Testis (tissue), 2 donors: ENCODE measurements at regions not wholly inside any gene's neighbourhood (a gene's known extent, or its start where the extent isn't known, plus 50 kb on each side); places are given as distances from the start of the nearest gene placed in this dataset.

Source experiments
- DNase-seq: peaks from one replicate; pipeline ENCODE4 v3.0.0-alpha.2; 2019
- H3K27ac ChIP-seq, 2 donors: fragments of 200-600 bp; sonication (generic); one replicate each; pipeline ENCODE4 v1.5.1; 2019
- H3K27me3 ChIP-seq: fragments of 200-600 bp; sonication (generic); one replicate; pipeline ENCODE4 v1.5.1; 2019
- H3K36me3 ChIP-seq: fragments of 200-600 bp; sonication (generic); one replicate; pipeline ENCODE4 v1.5.1; 2017; ENCODE audit warnings: low read depth; ENCODE audit errors: missing control alignments
- H3K4me1 ChIP-seq: fragments of 200-600 bp; sonication (generic); one replicate; pipeline ENCODE4 v1.5.1; 2019
- H3K4me3 ChIP-seq, 2 donors: fragments of 200-600 bp; sonication (generic); one replicate each; pipeline ENCODE4 v1.5.1; 2017 to 2019
- H3K9me3 ChIP-seq: fragments of 200-600 bp; sonication (generic); one replicate; pipeline ENCODE4 v1.5.1; 2017
- POLR2A ChIP-seq: fragments of 450-650 bp; IDR thresholded peaks from one replicate; pipeline ENCODE4 v1.6.1; 2017; ENCODE audit warnings: antibody characterized with exemption, mild to moderate bottlenecking, moderate library complexity
- WGBS, 2 donors: methylation state at CpG; one replicate each; pipeline ENCODE4 v1.1.5; 2018; 5-methylcytosine and 5-hydroxymethylcytosine counted together
- intact Hi-C: fragments of 100-400 bp; cut with DNase I; formaldehyde crosslinking; loops from one replicate; pipeline ENCODE4 v1.15.1; 2023; ENCODE audit warnings: low total_unique reads
- TF ChIP-seq, protein P1 (sequence below), 3 experiments: fragments of 450-650 bp in 2 of 3; fragments of 200-600 bp in 1 of 3; sonication (generic) in 1 of 3; IDR thresholded peaks; one replicate each; pipeline ENCODE4 v1.5.1; 2016 to 2019; ENCODE audit warnings: antibody characterized with exemption in 3 of 3, mild to moderate bottlenecking in 2 of 3, moderate library complexity in 1 of 3

DNA sequence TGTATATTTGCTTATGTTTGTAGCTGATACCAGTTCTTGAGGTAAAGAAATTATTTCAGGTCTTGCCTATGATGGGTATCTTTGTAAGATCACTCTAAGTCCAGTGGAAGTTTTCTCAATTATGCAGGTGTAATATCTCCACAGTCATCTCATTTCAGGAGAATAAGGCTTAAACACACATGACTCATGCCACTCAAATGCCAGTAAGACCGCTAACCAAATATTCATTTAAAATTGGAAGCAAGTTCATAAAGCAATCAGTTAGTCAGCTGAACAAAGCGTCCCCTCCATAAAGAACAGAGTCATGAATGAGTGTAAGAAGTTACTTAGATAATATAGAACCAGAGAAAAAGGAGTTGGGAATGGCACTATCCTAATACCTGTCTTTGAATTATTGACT lies 248.7 kb downstream of the LURAP1L start:
- DNase-seq = no peak
- no peaks in the 10 kb centered on the region for H3K4me1 ChIP-seq
- intact Hi-C loops = no loop called here

DNA sequence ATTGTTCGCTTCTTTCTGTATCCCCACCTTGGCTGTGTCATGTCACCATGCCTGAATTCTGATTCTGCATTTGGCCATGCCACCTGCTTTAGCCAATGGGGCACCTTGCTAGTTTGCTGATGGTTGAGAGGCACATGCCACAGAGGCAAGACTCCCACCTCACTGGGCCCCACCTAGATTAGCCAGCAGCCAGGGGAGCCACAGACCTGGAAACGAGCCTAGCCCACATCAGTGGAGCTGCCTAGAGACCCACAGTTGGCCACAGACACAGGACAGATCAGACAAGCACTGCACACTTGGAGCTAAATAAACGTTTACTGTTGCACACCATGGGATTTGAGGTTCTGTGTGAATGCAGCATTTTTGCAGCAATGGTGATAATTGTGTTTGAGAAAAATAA lies 252.1 kb downstream of the LURAP1L start:
- 76 to 77% methylated on average over 3 of the region's 3 CpGs for WGBS, 2 donors
- TF ChIP-seq, protein P1, sequence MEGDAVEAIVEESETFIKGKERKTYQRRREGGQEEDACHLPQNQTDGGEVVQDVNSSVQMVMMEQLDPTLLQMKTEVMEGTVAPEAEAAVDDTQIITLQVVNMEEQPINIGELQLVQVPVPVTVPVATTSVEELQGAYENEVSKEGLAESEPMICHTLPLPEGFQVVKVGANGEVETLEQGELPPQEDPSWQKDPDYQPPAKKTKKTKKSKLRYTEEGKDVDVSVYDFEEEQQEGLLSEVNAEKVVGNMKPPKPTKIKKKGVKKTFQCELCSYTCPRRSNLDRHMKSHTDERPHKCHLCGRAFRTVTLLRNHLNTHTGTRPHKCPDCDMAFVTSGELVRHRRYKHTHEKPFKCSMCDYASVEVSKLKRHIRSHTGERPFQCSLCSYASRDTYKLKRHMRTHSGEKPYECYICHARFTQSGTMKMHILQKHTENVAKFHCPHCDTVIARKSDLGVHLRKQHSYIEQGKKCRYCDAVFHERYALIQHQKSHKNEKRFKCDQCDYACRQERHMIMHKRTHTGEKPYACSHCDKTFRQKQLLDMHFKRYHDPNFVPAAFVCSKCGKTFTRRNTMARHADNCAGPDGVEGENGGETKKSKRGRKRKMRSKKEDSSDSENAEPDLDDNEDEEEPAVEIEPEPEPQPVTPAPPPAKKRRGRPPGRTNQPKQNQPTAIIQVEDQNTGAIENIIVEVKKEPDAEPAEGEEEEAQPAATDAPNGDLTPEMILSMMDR (IDR thresholded peaks at IDR 0.05) = no peak
- no peak for TF ChIP-seq POLR2A
- H3K27ac ChIP-seq = no peak overlapping the region

More for the DNA sequence above, 248.7 kb downstream of the LURAP1L start:
- Histone ChIP-seq H3K27ac (no peak overlapping the region), H3K4me3 (no peak overlapping the region), H3K27me3 (no peaks in the 10 kb centered on the region), H3K36me3 (no peaks in the 10 kb centered on the region), H3K9me3 (no peaks in the 10 kb centered on the region)
- 92 to 94% methylated on average over 2 of the region's 2 CpGs for WGBS, 2 donors
- TF ChIP-seq POLR2A = no peak
- TF ChIP-seq, protein P1 (IDR thresholded peaks at IDR 0.05) = no peak

DNA sequence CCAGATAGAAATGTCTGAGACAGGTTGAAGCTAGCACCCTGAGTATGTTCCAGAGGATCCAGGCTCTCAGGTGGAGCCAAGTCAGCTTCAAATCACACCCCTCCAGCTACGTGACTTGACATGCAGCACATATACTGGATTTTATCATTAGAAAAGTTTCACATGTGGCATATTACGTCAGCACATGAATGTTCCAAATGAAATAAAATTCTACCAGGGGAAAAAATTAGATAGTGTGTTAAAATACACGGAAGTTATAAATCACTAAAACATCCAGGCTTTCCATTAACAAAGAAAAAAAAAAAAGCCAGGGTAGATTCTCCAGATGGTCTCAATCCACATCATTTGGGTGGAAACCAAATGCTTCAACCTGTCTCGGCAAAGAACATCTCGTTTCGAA lies 251.6 kb downstream of the MPDZ start:
- WGBS, 2 donors = 91 to 94% methylated on average over 6 of the region's 6 CpGs
- DNase-seq = no peak

More for the DNA sequence above, 252.1 kb downstream of the LURAP1L start:
- intact Hi-C loops = no loop called here
- Histone ChIP-seq H3K27me3 (no peaks in the 10 kb centered on the region), H3K4me1 (no peaks in the 10 kb centered on the region), H3K36me3 (no peaks in the 10 kb centered on the region), H3K9me3 (no peaks in the 10 kb centered on the region), H3K4me3 (no peak overlapping the region)
- DNase-seq = no peak

DNA sequence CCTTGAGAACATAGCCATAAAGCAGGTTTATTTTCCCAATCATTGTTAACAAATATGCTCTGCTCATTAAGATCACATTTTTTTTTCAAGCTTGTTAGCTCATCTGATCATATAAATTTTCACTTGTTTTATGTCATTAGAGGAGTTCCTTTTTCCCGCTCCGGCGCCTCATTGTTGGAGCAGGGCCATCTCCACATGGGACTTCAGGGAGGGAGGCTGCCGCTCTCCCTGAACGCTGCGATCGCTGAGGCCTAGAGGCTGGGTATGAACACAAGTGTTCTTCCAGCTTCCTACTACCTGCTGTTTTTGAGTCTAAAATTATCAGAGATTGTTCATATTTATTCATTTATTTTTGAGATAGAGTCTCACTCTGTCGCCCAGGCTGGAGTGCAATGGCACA lies 246.9 kb downstream of the MPDZ start:
- H3K27ac ChIP-seq = no peak overlapping the region
- no peaks in the 10 kb centered on the region for H3K36me3 ChIP-seq
- H3K9me3 ChIP-seq = no peaks in the 10 kb centered on the region
- WGBS, 2 donors = 80 to 89% methylated on average over 7 to 8 of the region's 8 CpGs
- intact Hi-C loops = no loop called here
- no peaks in the 10 kb centered on the region for H3K4me1 ChIP-seq
- H3K4me3 ChIP-seq = no peak overlapping the region
- no peak for DNase-seq
- H3K27me3 ChIP-seq = no peaks in the 10 kb centered on the region
- TF ChIP-seq, protein P1 (IDR thresholded peaks at IDR 0.05) = no peak
- no peak for TF ChIP-seq POLR2A

More for the DNA sequence above, 251.6 kb downstream of the MPDZ start:
- no peaks in the 10 kb centered on the region for H3K4me1 ChIP-seq
- H3K4me3 ChIP-seq = no peak overlapping the region
- intact Hi-C loops = no loop called here
- no peaks in the 10 kb centered on the region for H3K36me3 ChIP-seq
- H3K9me3 ChIP-seq = no peaks in the 10 kb centered on the region
- no peak overlapping the region for H3K27ac ChIP-seq
- no peaks in the 10 kb centered on the region for H3K27me3 ChIP-seq
- TF ChIP-seq, protein P1 (IDR thresholded peaks at IDR 0.05) = no peak
- TF ChIP-seq POLR2A = no peak

DNA sequence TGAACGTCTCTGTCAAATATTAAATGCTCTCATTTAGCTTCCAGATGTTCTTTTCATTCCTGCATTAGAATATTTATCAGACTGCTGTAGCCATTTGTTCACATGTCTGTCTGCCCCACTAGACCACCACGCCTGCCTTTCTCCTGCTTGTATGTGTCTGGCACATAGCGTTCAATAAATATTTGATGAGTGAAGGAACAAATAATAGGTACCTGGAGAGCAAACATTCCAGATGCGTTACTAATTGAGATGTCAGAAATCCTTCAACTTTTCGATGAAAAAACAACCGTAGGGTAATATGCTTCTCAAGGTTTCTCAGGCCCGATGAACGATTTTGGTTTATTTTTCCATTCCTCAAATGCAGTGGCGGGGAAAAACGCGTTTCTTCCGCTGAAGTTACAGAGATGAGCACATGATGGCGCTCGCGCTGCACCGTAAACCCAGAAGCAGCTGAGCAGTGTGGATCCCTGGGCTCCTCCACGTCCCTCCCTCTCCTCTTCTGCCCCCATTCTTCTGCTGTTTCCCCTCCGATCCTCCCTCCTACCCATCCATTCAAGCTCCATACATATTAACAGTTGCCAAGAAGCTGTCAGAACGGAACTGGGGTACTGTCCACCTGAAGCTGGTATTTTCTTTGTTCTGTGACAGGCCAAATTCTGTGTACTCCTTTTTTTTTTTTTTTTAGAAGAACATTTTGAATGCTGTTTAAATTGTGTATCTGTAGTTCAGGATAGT lies 245.4 kb downstream of the MPDZ start:
- no peak overlapping the region for H3K27ac ChIP-seq
- intact Hi-C loops = no loop called here

More for the DNA sequence above, 245.4 kb downstream of the MPDZ start:
- Histone ChIP-seq H3K4me3 (no peak overlapping the region), H3K4me1 (no peaks in the 10 kb centered on the region), H3K36me3 (no peaks in the 10 kb centered on the region), H3K27me3 (no peaks in the 10 kb centered on the region), H3K9me3 (no peaks in the 10 kb centered on the region)
- TF ChIP-seq, protein P1 (IDR thresholded peaks at IDR 0.05) = peak in 2 of 3 experiments; percentile 62
- TF ChIP-seq POLR2A = no peak
- peak; percentile 83 for DNase-seq
- 8 to 11% methylated on average over 19 of the region's 19 CpGs for WGBS, 2 donors
